HL-60 (cell line): ENCODE measurements at regions not wholly inside any gene's neighbourhood (a gene's known extent, or its start where the extent isn't known, plus 50 kb on each side); places are given as distances from the start of the nearest gene placed in this dataset.

Experiments used
- GABPA ChIP-seq: IDR thresholded peaks from 2 replicates; pipeline ENCODE4 v1.6.1; 2012; ENCODE audit warnings: low read depth
- POLR2AphosphoS5 ChIP-seq: IDR thresholded peaks from 2 replicates; pipeline ENCODE4 v1.6.1; 2012; ENCODE audit warnings: low read depth
- SPI1 ChIP-seq: IDR thresholded peaks from 2 replicates; pipeline ENCODE4 v1.6.1; 2012; ENCODE audit warnings: low read depth, mild to moderate bottlenecking, borderline replicate concordance
- TF ChIP-seq, protein P1 (sequence below): IDR thresholded peaks from one replicate; pipeline ENCODE4 v1.5.1; 2011; ENCODE audit warnings: low read length, control low read depth, inconsistent platforms; ENCODE audit not compliant: insufficient read depth
- TF ChIP-seq, protein P2 (sequence below): IDR thresholded peaks from 2 replicates; pipeline ENCODE4 v1.6.1; 2012; ENCODE audit warnings: low read depth; ENCODE audit not compliant: insufficient replicate concordance

DNA sequence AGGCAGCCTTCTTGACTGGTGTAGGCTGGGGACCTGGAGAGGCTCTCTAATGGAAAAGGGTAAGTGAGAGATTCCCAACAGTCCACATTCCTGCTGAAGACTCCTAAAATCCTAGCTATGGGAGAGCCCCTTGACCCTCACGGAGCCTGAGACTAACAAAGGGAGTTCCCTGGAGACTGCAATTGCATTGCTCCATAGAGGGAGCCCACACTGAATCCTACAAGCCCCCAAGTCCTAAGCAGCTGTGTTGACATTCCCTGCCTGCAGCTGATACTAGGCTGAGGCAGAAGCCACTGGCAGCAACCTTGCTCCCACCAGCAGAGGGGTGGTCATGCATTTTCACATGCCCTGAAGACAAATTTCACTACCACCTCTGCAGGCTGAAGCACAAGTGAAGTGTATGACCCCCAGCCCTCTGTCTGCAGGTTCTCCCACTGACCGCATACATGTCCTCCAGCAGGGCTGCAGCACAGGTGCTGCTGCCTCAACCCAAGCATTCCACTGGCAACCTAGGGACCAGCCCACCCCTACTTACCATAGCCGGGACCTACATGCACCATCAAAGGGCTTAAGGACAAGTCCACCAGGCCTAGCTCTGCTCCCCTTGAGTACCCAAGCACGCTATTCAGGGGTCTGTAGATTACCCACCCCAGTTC, 130.3 kb upstream of the SLC13A1 start:
- TF ChIP-seq, protein P1, sequence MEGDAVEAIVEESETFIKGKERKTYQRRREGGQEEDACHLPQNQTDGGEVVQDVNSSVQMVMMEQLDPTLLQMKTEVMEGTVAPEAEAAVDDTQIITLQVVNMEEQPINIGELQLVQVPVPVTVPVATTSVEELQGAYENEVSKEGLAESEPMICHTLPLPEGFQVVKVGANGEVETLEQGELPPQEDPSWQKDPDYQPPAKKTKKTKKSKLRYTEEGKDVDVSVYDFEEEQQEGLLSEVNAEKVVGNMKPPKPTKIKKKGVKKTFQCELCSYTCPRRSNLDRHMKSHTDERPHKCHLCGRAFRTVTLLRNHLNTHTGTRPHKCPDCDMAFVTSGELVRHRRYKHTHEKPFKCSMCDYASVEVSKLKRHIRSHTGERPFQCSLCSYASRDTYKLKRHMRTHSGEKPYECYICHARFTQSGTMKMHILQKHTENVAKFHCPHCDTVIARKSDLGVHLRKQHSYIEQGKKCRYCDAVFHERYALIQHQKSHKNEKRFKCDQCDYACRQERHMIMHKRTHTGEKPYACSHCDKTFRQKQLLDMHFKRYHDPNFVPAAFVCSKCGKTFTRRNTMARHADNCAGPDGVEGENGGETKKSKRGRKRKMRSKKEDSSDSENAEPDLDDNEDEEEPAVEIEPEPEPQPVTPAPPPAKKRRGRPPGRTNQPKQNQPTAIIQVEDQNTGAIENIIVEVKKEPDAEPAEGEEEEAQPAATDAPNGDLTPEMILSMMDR, result no peak
- TF ChIP-seq POLR2AphosphoS5 (no peak), SPI1 (no peak), GABPA (no peak)
- TF ChIP-seq, protein P2, sequence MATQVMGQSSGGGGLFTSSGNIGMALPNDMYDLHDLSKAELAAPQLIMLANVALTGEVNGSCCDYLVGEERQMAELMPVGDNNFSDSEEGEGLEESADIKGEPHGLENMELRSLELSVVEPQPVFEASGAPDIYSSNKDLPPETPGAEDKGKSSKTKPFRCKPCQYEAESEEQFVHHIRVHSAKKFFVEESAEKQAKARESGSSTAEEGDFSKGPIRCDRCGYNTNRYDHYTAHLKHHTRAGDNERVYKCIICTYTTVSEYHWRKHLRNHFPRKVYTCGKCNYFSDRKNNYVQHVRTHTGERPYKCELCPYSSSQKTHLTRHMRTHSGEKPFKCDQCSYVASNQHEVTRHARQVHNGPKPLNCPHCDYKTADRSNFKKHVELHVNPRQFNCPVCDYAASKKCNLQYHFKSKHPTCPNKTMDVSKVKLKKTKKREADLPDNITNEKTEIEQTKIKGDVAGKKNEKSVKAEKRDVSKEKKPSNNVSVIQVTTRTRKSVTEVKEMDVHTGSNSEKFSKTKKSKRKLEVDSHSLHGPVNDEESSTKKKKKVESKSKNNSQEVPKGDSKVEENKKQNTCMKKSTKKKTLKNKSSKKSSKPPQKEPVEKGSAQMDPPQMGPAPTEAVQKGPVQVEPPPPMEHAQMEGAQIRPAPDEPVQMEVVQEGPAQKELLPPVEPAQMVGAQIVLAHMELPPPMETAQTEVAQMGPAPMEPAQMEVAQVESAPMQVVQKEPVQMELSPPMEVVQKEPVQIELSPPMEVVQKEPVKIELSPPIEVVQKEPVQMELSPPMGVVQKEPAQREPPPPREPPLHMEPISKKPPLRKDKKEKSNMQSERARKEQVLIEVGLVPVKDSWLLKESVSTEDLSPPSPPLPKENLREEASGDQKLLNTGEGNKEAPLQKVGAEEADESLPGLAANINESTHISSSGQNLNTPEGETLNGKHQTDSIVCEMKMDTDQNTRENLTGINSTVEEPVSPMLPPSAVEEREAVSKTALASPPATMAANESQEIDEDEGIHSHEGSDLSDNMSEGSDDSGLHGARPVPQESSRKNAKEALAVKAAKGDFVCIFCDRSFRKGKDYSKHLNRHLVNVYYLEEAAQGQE, result no peak
